Aorta (tissue), 5 donors: ENCODE measurements at regions not wholly inside any gene's neighbourhood (a gene's known extent, or its start where the extent isn't known, plus 50 kb on each side); places are given as distances from the start of the nearest gene placed in this dataset.

Experiments
- ATAC-seq: fragments of 200-7000 bp; cut with Tn5 transposase; one replicate; pipeline ENCODE4 v1.9.1; 2022; ENCODE audit warnings: moderate library complexity; ENCODE audit not compliant: low FRiP score
- DNase-seq, 2 donors: peaks; one replicate each; pipeline ENCODE4 v3.0.0-alpha.2; 2020
- H3K27ac ChIP-seq, 2 donors: one replicate each; pipeline ENCODE4 v1.5.1; 2013; ENCODE audit warnings: low read length in 2 of 2, mild to moderate bottlenecking in 2 of 2, moderate library complexity in 2 of 2, control low read depth in 1 of 2, inconsistent platforms in 1 of 2, low read depth in 1 of 2
- H3K27me3 ChIP-seq, 2 donors: one replicate each; pipeline ENCODE4 v1.6.1; 2013; ENCODE audit warnings: control low read depth in 1 of 2, low read length in 1 of 2, mild to moderate bottlenecking in 1 of 2, moderate library complexity in 1 of 2; ENCODE audit not compliant: insufficient read depth in 2 of 2, control insufficient read depth in 1 of 2
- H3K36me3 ChIP-seq, 2 donors: one replicate each; pipeline ENCODE4 v1.6.1; 2013; ENCODE audit warnings: control low read depth in 1 of 2, low read length in 1 of 2, mild to moderate bottlenecking in 1 of 2; ENCODE audit not compliant: insufficient read depth in 2 of 2, control insufficient read depth in 1 of 2
- H3K4me1 ChIP-seq, 2 donors: one replicate each; pipeline ENCODE4 v1.6.1; 2013; ENCODE audit warnings: low read length in 2 of 2, control low read depth in 1 of 2, mild to moderate bottlenecking in 1 of 2, moderate library complexity in 1 of 2; ENCODE audit not compliant: insufficient read depth in 2 of 2, control insufficient read depth in 1 of 2
- H3K4me3 ChIP-seq, 2 donors: one replicate each; pipeline ENCODE4 v1.5.1; 2013; ENCODE audit warnings: low read length in 2 of 2, control low read depth in 1 of 2, mild to moderate bottlenecking in 1 of 2
- H3K9me3 ChIP-seq: one replicate; pipeline ENCODE4 v1.6.1; 2013; ENCODE audit warnings: mild to moderate bottlenecking, low read length; ENCODE audit not compliant: control insufficient read depth
- WGBS, 2 donors: extraction: QIAGEN DNeasy Blood & Tissue Kit; methylation state at CpG; one replicate each; pipeline ENCODE4 v1.1.7; 2013; 5-methylcytosine and 5-hydroxymethylcytosine counted together
- intact Hi-C, 2 donors: fragments of 100-400 bp; cut with DNase I; formaldehyde crosslinking; loops; one replicate each; pipeline versions ENCODE4 v1.14.2 to v1.15.0; 2022
- donor health status: healthy with polysubstance abuse.
- donor health status: Bipolar disorder and iron deficiency.
- donor health status: DM: no; HTN: no; CAD: no.
- donor health status: DM: no; HTN: no; CAD: no.
- donor health status: DM: yes; HTN: yes; CAD: no.

- Histone ChIP-seq H3K27ac (no peak overlapping the region), H3K27me3 (no peaks in the 10 kb centered on the region), H3K4me3 (no peak overlapping the region), H3K36me3 (no peaks in the 10 kb centered on the region), H3K9me3 (no peaks in the 10 kb centered on the region), H3K4me1 (no peaks in the 10 kb centered on the region)
- WGBS, 2 donors: 40 to 52% methylated on average over 1 of the region's 1 CpG
- DNase-seq (no peak), ATAC-seq (no peak)
- intact Hi-C loops: no loop called here
Measured at GRCh38 chr1:79568411-79568810, 561.9 kb upstream of the ADGRL4 start.

GRCh38 chr1:79561521-79561978 lies 555.0 kb upstream of the ADGRL4 start:
- Histone ChIP-seq H3K4me1 (no peaks in the 10 kb centered on the region), H3K4me3 (no peak overlapping the region), H3K36me3 (no peaks in the 10 kb centered on the region), H3K27ac (no peak overlapping the region), H3K27me3 (no peaks in the 10 kb centered on the region), H3K9me3 (no peaks in the 10 kb centered on the region)
- DNase-seq: no peak
- 93 to 95% methylated on average over 17 of the region's 17 CpGs for WGBS, 2 donors
- ATAC-seq: no peak
- intact Hi-C loops: no loop called here

- Histone ChIP-seq H3K27me3 (no peaks in the 10 kb centered on the region), H3K27ac (no peak overlapping the region), H3K4me3 (no peak overlapping the region), H3K36me3 (no peaks in the 10 kb centered on the region), H3K4me1 (no peaks in the 10 kb centered on the region), H3K9me3 (no peaks in the 10 kb centered on the region)
- no peak for ATAC-seq
- no peak for DNase-seq
- intact Hi-C loops: no loop called here
Measured at GRCh38 chr1:79556189-79556588, 549.7 kb upstream of the ADGRL4 start.

GRCh38 chr1:79554688-79555087 lies 548.2 kb upstream of the ADGRL4 start:
- H3K4me3 ChIP-seq: no peak overlapping the region
- H3K27ac ChIP-seq: no peak overlapping the region
- no peaks in the 10 kb centered on the region for H3K27me3 ChIP-seq
- H3K4me1 ChIP-seq: no peaks in the 10 kb centered on the region
- ATAC-seq (no peak), DNase-seq (no peak)
- WGBS, 2 donors: 68 to 77% methylated on average over 5 of the region's 5 CpGs
- intact Hi-C loops: no loop called here
- H3K9me3 ChIP-seq: no peaks in the 10 kb centered on the region
- H3K36me3 ChIP-seq: no peaks in the 10 kb centered on the region

- Histone ChIP-seq H3K4me3 (no peak overlapping the region), H3K27me3 (peaks cover 0 to 2% of the 10 kb centered on the region in 2 donors), H3K4me1 (no peaks in the 10 kb centered on the region), H3K27ac (no peak overlapping the region), H3K9me3 (no peaks in the 10 kb centered on the region), H3K36me3 (no peaks in the 10 kb centered on the region)
- 54 to 55% methylated on average over 3 of the region's 3 CpGs for WGBS, 2 donors
- DNase-seq (no peak), ATAC-seq (no peak)
- intact Hi-C loops: no loop called here
Measured at GRCh38 chr1:79551321-79551720, 544.8 kb upstream of the ADGRL4 start.

- H3K36me3 ChIP-seq: no peaks in the 10 kb centered on the region
- ATAC-seq (no peak), DNase-seq (no peak)
- H3K27me3 ChIP-seq: peaks cover 0 to 2% of the 10 kb centered on the region in 2 donors
- H3K27ac ChIP-seq: no peak overlapping the region
- intact Hi-C loops: no loop called here
- H3K4me3 ChIP-seq: no peak overlapping the region
- no peaks in the 10 kb centered on the region for H3K9me3 ChIP-seq
- 96 to 99% methylated on average over 6 of the region's 6 CpGs for WGBS, 2 donors
- H3K4me1 ChIP-seq: no peaks in the 10 kb centered on the region
Measured at GRCh38 chr1:79550402-79550801, 543.9 kb upstream of the ADGRL4 start.

- H3K4me3 ChIP-seq: no peak overlapping the region
- H3K27ac ChIP-seq: no peak overlapping the region
- intact Hi-C loops: no loop called here
- no peaks in the 10 kb centered on the region for H3K36me3 ChIP-seq
- H3K9me3 ChIP-seq: no peaks in the 10 kb centered on the region
- H3K4me1 ChIP-seq: no peaks in the 10 kb centered on the region
- peaks cover 0 to 2% of the 10 kb centered on the region in 2 donors for H3K27me3 ChIP-seq
- no peak for DNase-seq
- WGBS, 2 donors: 77 to 80% methylated on average over 2 of the region's 2 CpGs
- ATAC-seq: no peak
Measured at GRCh38 chr1:79549201-79549600, 542.7 kb upstream of the ADGRL4 start.

GRCh38 chr1:79547514-79547913 lies 541.0 kb upstream of the ADGRL4 start:
- Histone ChIP-seq H3K36me3 (no peaks in the 10 kb centered on the region), H3K9me3 (no peaks in the 10 kb centered on the region), H3K4me1 (peaks cover 0 to 2% of the 10 kb centered on the region in 2 donors), H3K4me3 (no peak overlapping the region), H3K27ac (no peak overlapping the region), H3K27me3 (peaks cover 0 to 2% of the 10 kb centered on the region in 2 donors)
- intact Hi-C loops: no loop called here
- ATAC-seq (no peak), DNase-seq (no peak)
- WGBS, 2 donors: 86 to 96% methylated on average over 7 of the region's 7 CpGs

GRCh38 chr1:79543394-79543793 lies 536.9 kb upstream of the ADGRL4 start:
- no peak for ATAC-seq
- intact Hi-C loops: no loop called here
- 5 to 10% methylated on average over 3 of the region's 3 CpGs for WGBS, 2 donors

More at GRCh38 chr1:79543394-79543793, 536.9 kb upstream of the ADGRL4 start:
- no peaks in the 10 kb centered on the region for H3K36me3 ChIP-seq
- no peaks in the 10 kb centered on the region for H3K27me3 ChIP-seq
- no peak overlapping the region for H3K27ac ChIP-seq
- no peak overlapping the region for H3K4me3 ChIP-seq
- DNase-seq: no peak
- H3K9me3 ChIP-seq: no peaks in the 10 kb centered on the region
- H3K4me1 ChIP-seq: peaks cover 0 to 2% of the 10 kb centered on the region in 2 donors
